Astrocyte of the spinal cord (primary cell): ENCODE measurements at regions not wholly inside any gene's neighbourhood (a gene's known extent, or its start where the extent isn't known, plus 50 kb on each side); places are given as distances from the start of the nearest gene placed in this dataset.

Experiments
- DNase-seq: peaks from one replicate; pipeline ENCODE4 v3.0.0; 2011; ENCODE audit warnings: low read depth, low spot score
- H3K4me3 ChIP-seq: 2 replicates; pipeline ENCODE4 v1.5.1; 2011; ENCODE audit warnings: low read depth, mild to moderate bottlenecking, low read length, moderate library complexity
- in situ Hi-C: cut with HindIII; loops from 2 replicates; pipeline ENCODE4 v1.10.0; 2017; ENCODE audit warnings: low sequenced_read_pairs
- TF ChIP-seq, protein P1 (sequence below): IDR thresholded peaks from 2 replicates; pipeline ENCODE4 v1.5.1; 2012; ENCODE audit warnings: low read depth, mild to moderate bottlenecking, low read length, inconsistent platforms

DNA sequence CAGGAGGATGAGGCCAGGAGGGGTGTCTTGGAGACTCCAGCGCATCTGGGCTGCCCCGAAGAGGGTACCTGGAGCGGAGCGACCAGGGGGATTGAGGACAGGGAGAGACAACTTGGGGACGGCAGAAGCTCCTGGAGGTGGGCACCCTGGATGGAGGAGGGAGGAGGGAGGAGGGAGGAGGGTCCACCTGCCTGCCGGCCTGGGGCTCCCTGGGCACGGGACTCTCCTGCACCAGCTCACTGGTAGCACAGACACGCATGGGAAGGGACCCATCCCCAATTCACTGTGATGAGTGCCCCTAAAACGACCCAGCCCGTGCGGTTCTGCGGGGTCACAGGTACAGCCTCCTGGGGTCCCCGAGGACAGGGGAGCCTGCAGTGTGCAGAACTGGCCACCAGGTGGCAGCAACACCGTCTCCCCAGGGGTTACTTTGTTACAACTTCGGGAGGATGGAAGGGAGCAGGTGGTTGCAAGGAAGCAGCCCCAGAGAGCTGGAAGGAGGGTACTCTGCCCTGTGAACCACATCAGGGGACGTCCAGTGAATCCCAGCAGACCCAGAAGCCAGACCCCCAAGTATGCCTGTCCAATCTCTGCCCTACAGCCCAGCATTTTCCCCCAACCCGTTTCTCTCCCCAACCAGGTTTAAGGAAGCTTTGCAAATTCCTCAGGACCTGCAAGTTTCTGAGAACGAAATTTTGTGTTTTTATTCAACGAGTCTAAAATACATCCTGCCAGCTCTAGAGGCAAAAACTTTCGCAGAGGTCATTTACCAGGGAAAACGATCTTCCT is 482.4 kb downstream of the NPHP4 start:
- H3K4me3 ChIP-seq: no peak overlapping the region
- TF ChIP-seq, protein P1, sequence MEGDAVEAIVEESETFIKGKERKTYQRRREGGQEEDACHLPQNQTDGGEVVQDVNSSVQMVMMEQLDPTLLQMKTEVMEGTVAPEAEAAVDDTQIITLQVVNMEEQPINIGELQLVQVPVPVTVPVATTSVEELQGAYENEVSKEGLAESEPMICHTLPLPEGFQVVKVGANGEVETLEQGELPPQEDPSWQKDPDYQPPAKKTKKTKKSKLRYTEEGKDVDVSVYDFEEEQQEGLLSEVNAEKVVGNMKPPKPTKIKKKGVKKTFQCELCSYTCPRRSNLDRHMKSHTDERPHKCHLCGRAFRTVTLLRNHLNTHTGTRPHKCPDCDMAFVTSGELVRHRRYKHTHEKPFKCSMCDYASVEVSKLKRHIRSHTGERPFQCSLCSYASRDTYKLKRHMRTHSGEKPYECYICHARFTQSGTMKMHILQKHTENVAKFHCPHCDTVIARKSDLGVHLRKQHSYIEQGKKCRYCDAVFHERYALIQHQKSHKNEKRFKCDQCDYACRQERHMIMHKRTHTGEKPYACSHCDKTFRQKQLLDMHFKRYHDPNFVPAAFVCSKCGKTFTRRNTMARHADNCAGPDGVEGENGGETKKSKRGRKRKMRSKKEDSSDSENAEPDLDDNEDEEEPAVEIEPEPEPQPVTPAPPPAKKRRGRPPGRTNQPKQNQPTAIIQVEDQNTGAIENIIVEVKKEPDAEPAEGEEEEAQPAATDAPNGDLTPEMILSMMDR: peak; percentile 92
- DNase-seq: peak; percentile 10
- in situ Hi-C loops: no loop called here

DNA sequence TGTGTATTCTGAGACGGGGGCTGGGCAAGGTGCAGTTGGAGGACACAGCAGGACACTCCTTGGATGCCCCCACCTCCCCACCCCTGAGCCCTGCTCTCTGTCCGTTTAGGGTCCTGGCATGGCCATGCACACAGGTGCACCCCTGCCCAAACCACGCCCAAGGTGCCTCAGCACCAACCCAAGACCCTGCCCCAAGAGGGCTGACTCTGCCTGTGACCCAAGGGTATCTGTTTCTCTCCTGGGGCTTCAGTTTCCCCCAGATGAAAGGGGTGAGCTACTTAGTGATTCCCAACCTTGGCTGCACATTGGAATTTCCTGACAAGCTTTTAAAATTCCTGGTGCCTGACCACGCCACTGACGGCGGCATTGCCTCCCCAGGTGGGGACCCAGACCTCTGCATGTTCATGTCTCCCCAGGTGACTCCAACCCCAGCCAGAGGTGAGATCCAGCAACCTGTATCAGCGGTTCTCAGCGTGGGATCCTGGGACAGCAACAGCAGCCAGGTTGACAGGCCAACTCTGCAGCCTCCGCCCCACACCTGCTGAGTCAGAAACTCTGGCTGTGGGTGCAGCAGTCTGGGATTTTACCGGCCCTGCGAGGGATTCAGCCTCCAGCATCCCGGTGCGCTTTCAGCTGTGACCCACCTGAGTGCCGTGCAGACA is 483.4 kb downstream of the NPHP4 start:
- in situ Hi-C loops: no loop called here
- DNase-seq: no peak
- TF ChIP-seq, protein P1: no peak
- H3K4me3 ChIP-seq: no peak overlapping the region

GRCh38 chr1:5507340-5507739 is 484.9 kb downstream of the NPHP4 start:
- TF ChIP-seq, protein P1: no peak
- in situ Hi-C loops: no loop called here

GRCh38 chr1:5506634-5507033 is 485.6 kb downstream of the NPHP4 start:
- TF ChIP-seq, protein P1: no peak
- no peak for DNase-seq
- in situ Hi-C loops: no loop called here
- no peak overlapping the region for H3K4me3 ChIP-seq

More at GRCh38 chr1:5507340-5507739, 484.9 kb downstream of the NPHP4 start:
- no peak for DNase-seq
- no peak overlapping the region for H3K4me3 ChIP-seq

- no peak for DNase-seq
- in situ Hi-C loops: no loop called here
- H3K4me3 ChIP-seq: no peak overlapping the region
- TF ChIP-seq, protein P1: no peak
Measured at GRCh38 chr1:5505944-5506343, 486.3 kb downstream of the NPHP4 start.

DNA sequence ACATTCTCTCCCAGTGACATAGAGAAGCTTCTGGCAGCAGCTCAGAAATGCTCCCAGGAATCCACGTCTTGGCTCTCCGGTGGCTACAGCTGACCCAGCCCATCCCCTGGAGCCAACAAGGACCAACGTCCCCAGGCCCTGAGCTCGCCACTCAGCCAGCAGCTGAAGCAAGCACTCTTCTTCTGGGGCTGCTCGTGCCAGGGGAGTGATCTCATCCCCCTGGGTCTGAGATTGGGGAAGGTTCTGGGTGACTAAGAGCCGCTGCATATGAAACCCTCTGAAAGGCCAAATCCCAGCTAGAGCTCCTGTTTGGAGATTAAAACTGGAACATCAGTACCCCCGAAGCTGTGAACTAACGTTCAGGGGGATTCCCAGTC is 487.9 kb downstream of the NPHP4 start:
- in situ Hi-C loops: no loop called here
- DNase-seq: no peak
- TF ChIP-seq, protein P1: no peak
- H3K4me3 ChIP-seq: no peak overlapping the region
